ENCODE measurements at regions not wholly inside any gene's neighbourhood (a gene's known extent, or its start where the extent isn't known, plus 50 kb on each side); places are given as distances from the start of the nearest gene placed in this dataset.

DNA sequence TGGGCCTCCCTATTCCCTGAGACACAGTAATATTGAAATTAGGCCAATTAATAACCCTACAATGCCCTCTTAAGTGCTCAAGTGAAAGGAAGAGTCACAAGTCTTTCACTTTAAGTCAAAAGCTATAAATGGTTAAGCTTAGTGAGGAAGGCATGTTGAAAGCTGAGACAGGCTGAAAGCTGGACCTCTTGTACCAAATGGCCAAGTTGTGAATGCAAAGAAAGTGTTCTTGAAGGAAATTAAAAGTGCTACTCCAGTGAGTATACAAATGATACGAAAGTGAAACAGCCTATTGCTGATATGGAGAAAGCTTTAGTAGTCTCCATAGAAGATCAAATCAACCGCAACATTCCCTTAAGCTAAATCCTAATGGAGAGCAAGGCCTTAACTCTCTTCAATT, 140.8 kb downstream of the PTCSC3 start:
- DNase-seq (ENCODE audit: low read depth in 1 of 2, low spot score in 1 of 2) = no peak

DNA sequence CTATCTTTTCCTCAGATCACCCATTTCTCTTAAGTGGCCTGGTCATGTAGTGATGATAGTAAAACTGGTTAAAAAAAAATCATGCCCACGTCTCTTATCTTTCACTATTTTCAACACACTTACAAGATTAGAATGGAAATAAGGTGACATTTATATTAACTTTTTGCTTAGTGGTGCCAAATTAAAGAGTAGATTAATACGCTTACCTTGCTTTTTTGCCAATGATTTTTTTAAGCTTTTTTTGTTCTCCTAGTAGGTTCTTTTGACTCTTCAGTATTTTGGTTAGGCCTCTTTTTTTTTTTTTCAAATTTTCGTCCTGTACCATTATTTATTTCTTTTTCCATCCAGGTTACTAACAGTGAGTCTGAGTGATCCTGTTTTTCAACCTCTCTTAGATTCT, 147.9 kb downstream of the PTCSC3 start:
- no peak for DNase-seq (ENCODE audit: low read depth in 1 of 2, low spot score in 1 of 2)

- DNase-seq (ENCODE audit: low read depth in 1 of 2, low spot score in 1 of 2) = no peak
These were observed 148.3 kb downstream of the PTCSC3 start for GRCh38 chr14:36028218-36028617.

- DNase-seq (ENCODE audit: low read depth in 1 of 2, low spot score in 1 of 2) = no peak
These were observed 149.2 kb downstream of the PTCSC3 start for GRCh38 chr14:36027354-36027753.

- DNase-seq (ENCODE audit: low read depth in 1 of 2, low spot score in 1 of 2) = no peak
These were observed 153.6 kb downstream of the PTCSC3 start for GRCh38 chr14:36022765-36023410.

DNA sequence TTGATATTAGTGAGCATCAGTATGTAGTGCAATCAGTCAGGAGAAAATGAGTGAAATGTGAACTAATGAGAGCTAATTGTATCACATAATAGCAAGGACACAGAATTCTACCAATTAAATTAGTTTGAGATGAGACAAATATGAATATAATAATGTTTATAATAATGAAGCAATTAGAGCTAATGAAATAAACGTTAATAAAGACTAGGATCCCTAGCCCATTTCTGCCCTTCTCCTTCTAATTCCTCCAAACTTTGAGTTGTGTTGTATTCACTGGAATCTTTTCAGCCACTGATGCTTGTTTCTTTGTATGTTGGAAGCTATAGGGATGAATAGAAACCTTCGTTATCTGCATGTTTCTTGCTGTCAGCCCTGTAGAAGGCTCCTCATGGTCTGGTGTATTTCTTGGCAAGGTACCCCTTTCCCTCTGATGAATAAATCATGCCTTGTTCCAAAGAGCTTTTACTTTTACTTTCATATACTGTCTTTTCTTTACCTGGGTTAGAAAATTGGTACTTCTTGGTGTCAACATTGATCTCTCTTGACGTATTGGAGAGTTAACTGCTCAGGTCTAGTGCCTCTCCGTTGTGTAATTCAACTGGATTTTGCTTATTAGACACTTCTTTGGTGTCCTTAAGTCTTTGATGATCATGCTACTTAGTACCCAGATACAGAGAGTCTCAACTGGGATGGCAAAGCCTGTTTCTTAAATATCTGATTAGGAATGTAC, 154.8 kb downstream of the PTCSC3 start:
- no peak for DNase-seq (ENCODE audit: low read depth in 1 of 2, low spot score in 1 of 2)

- DNase-seq (ENCODE audit: low read depth in 1 of 2, low spot score in 1 of 2) = no peak
These were observed 155.5 kb downstream of the PTCSC3 start for GRCh38 chr14:36021030-36021422.

GRCh38 chr14:36020120-36021029, 156.1 kb downstream of the PTCSC3 start:
- no peak for DNase-seq (ENCODE audit: low read depth in 1 of 2, low spot score in 1 of 2)

DNA sequence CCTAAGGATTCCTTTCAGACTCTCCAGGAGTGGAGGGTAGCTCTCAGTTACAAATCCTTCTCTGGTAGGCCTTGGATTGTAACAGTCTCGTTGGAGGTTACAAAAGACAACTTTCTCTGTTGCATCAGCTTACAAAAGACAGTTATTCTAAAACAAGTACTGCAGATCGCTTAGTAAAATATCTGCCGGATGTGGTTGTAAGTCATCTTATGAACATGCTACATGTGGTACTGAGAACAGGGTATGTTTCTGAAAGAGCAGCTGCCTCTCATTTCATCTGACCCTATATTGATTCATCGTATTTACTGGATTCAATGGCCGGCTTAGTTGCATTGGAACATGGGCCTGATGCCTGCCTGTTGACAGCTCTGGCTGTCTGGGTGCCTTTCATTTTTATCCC, 157.4 kb downstream of the PTCSC3 start:
- DNase-seq (ENCODE audit: low read depth in 1 of 2, low spot score in 1 of 2) = no peak

DNA sequence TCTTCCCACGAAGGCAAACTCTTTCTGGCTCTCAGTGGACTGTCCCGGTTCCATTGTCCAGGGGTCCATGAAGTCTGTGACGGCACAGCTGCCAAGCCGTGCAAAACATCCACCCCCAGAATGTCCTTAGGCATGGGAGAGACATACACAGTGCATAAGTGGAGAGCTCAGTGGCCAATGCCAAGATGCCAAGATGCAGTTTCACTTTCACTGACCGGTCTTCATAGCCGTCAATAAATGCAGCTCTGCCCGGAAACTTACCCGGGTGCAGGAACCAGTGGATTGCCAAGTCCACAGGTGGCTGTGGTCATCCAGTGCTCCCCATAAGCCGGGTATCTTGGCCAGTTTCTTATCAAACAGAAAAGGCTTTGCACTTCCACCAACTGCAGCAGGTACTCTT, 162.3 kb downstream of the PTCSC3 start:
- no peak for DNase-seq (ENCODE audit: low read depth in 1 of 2, low spot score in 1 of 2)

DNA sequence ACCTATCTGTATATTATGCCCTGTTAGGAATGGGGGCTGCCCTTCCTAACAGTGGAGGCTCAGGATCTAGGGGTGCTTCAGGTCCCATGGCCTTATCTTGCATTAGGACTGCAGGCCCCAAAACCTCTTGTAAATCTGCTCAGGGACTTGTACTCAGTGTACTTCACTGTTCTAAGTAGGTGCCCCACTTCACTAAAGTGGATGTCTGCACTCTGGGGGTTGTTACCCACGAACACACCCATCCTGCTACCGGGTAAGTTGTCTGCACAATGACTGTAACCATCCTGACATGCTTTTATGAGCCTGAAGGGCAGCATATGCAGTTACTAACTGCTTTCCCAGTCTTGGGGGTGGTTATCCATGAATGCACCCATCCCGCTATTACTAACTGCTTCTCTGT, 163.0 kb downstream of the PTCSC3 start:
- no peak for DNase-seq (ENCODE audit: low read depth in 1 of 2, low spot score in 1 of 2)

DNA sequence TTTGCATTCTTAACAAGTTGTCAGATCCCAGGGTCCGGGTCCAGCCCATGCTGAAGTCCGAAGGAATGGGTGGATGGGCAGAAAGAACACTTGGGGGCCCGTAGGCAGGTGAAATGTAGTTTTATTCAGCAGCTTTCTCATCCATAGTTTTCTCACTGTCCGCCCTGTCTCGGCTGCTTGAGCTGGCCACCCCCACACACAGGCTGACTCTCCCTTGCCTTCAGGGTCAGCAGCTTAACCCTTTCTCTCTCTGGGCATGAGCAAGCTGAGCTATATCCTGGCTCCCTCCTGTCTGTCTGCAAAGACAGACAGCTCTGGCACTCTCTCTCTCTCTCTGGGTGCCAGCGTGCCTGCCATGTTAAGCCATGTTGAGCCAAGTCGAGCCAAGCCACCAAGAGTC, 163.9 kb downstream of the PTCSC3 start:
- no peak for DNase-seq (ENCODE audit: low read depth in 1 of 2, low spot score in 1 of 2)

- no peak for DNase-seq (ENCODE audit: low read depth in 1 of 2, low spot score in 1 of 2)
These were observed 166.9 kb downstream of the PTCSC3 start for GRCh38 chr14:36009643-36010042.

GRCh38 chr14:36006623-36007022, 169.9 kb downstream of the PTCSC3 start:
- no peak for DNase-seq (ENCODE audit: low read depth in 1 of 2, low spot score in 1 of 2)

DNA sequence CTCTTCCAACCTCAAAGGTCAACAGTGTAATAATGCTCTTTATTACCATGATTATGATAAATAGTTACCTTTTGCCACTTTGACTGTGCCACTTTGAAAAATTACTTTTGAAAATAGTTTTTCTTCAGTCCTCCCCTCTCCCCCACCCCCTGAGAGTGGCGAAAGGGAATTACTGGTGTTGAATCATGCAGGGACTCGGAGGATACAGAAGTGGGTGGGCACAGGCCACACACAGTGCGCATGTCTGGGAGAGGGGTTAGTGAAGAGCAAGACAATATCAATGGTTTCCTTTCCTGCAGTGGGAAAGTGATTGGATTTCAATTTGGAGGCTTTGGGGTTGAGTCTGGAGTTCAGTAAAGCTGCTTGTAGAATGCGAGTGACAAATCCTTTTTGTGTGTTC, 170.9 kb downstream of the PTCSC3 start:
- no peak for DNase-seq (ENCODE audit: low read depth in 1 of 2, low spot score in 1 of 2)

- DNase-seq (ENCODE audit: low read depth in 1 of 2, low spot score in 1 of 2) = no peak
These were observed 174.6 kb downstream of the PTCSC3 start for GRCh38 chr14:36001936-36002335.

DNA sequence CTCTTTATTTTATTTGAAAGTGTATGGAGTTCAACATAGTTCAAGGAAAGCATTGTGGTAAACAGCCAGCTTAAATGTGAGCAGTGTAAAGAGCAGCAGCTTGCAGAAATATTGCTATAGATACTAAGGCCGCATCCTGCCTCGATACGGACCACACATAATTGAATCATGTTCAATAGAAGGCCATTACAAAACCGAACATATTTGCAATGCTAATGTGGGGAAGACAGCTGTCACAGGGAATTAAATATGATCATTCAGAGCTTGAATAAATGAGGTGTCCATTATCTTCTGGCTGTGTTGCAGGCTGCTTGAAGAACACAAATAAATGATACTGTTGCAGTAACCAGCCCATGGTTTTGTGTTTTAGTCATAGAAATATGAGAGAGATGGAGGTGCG, 173.2 kb downstream of the BRMS1L start:
- no peak for DNase-seq (ENCODE audit: low read depth in 1 of 2, low spot score in 1 of 2)

GRCh38 chr14:35998303-35998702, 172.2 kb downstream of the BRMS1L start:
- no peak for DNase-seq (ENCODE audit: low read depth in 1 of 2, low spot score in 1 of 2)

- DNase-seq (ENCODE audit: low read depth in 1 of 2, low spot score in 1 of 2) = no peak
These were observed 167.5 kb downstream of the BRMS1L start for GRCh38 chr14:35993684-35993960.

DNA sequence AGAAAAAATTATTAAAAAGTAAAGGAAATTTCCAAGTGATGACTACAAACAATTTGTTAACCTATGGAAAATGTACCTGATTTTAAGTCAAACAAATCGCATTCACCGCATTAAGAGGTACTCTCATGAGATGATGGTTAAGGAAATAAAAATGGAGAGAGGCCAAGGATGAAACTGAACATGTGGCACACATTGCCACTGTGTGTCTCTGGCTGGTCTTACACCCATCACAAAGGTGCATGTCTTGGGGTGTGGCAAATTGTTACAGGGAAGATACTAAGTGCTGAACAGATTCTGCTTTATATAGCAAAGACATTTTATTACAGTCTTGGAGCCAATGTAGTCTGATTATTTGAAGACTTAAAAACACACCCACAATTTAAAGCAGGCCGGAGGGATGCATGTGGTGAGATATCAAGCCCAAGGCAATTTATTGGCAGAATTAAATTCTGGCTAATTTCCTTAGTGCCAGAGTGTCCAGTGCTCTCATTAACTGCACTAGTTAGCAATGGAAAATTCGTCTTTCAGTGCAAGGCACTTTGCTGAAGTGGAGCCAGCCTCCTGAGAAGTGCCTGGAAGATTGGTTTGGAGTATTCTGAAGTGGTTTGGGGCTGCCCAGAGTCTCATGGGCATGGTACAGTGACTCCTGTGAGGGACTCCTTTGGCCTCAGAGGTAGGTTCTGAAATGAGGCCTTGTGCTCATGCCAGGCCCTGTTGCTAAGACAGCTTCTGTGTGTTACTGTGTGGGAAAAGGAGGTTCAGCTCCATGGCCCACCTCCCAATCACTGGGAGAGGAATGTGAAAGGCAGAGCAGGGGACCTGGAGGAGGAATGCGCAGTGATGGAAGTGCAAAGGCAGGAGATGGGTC, 166.9 kb downstream of the BRMS1L start:
- no peak for DNase-seq (ENCODE audit: low read depth in 1 of 2, low spot score in 1 of 2)

GRCh38 chr14:35991356-35991755, 165.2 kb downstream of the BRMS1L start:
- DNase-seq (ENCODE audit: low read depth in 1 of 2, low spot score in 1 of 2) = no peak
